ENCODE measurements at regions not wholly inside any gene's neighbourhood (a gene's known extent, or its start where the extent isn't known, plus 50 kb on each side); places are given as distances from the start of the nearest gene placed in this dataset.
"Not testable (repeated sequence)": the region's sequence is repeated elsewhere in the genome, so short reads cannot be mapped to it uniquely, and the experiment has no call there.

- TF ChIP-seq CTCF (IDR thresholded peaks at IDR 0.05), result no peak
- no peak for TF ChIP-seq POLR2A (IDR thresholded peaks at IDR 0.05)
- Histone ChIP-seq H3K36me3 (replicated peaks in 1 of 2) (no peaks in the 10 kb centered on the region), H3K4me1 (replicated peaks in 1 of 2) (no peaks in the 10 kb centered on the region), H3K27me3 (no peaks in the 10 kb centered on the region), H3K27ac (no peak overlapping the region), H3K4me3 (no peak overlapping the region), H3K9me3 (replicated peaks in 1 of 3) (no peaks in the 10 kb centered on the region)
- DNase-seq, result no peak
- WGBS, 4 donors, result 28 to 45% (median 33%) methylated on average over 6 of the region's 6 CpGs
- intact Hi-C loops (cut with DNase I), result no loop called here
Measured at GRCh38 chr16:35102780-35103403, 1643.5 kb downstream of the TP53TG3F start.

- H3K27me3 ChIP-seq; DNase-seq; H3K4me1 ChIP-seq (replicated peaks in 1 of 2); H3K27ac ChIP-seq; H3K4me3 ChIP-seq; H3K9me3 ChIP-seq (replicated peaks in 1 of 3); H3K36me3 ChIP-seq (replicated peaks in 1 of 2); intact Hi-C loops (cut with DNase I): not testable (repeated sequence)
- WGBS, 4 donors, result 66 to 79% (median 77%) methylated on average over 4 of the region's 4 CpGs
Measured at GRCh38 chr16:35111772-35112171, 1652.4 kb downstream of the TP53TG3F start.

GRCh38 chr16:35131429-35131828 lies 1672.0 kb downstream of the TP53TG3F start:
- Histone ChIP-seq H3K4me1 (replicated peaks in 1 of 2) (no peaks in the 10 kb centered on the region), H3K4me3 (no peak overlapping the region), H3K9me3 (replicated peaks in 1 of 3) (peaks cover 0 to 5% (median 0%) of the 10 kb centered on the region in 3 donors), H3K36me3 (replicated peaks in 1 of 2) (no peaks in the 10 kb centered on the region), H3K27ac (no peak overlapping the region), H3K27me3 (no peaks in the 10 kb centered on the region)
- 39 to 44% (median 42%) methylated on average over 4 of the region's 4 CpGs for WGBS, 4 donors
- TF ChIP-seq POLR2A (IDR thresholded peaks at IDR 0.05) (no peak), CTCF (IDR thresholded peaks at IDR 0.05) (no peak)
- no peak for DNase-seq
- intact Hi-C loops (cut with DNase I), result loop anchor here in 1 of 2 donors (10.0 kb wide), 1 partner anchor 53 kb away; no protein-coding TSS in a partner anchor

GRCh38 chr16:35134471-35134870 lies 1675.1 kb downstream of the TP53TG3F start:
- Histone ChIP-seq H3K4me3 (no peak overlapping the region), H3K27ac (no peak overlapping the region), H3K4me1 (replicated peaks in 1 of 2) (no peaks in the 10 kb centered on the region), H3K36me3 (replicated peaks in 1 of 2) (no peaks in the 10 kb centered on the region), H3K9me3 (replicated peaks in 1 of 3) (peaks cover 0 to 5% (median 0%) of the 10 kb centered on the region in 3 donors), H3K27me3 (no peaks in the 10 kb centered on the region)
- TF ChIP-seq CTCF (IDR thresholded peaks at IDR 0.05), result no peak
- TF ChIP-seq POLR2A (IDR thresholded peaks at IDR 0.05), result no peak
- DNase-seq, result no peak
- 14 to 22% (median 18%) methylated on average over 2 of the region's 2 CpGs for WGBS, 4 donors
- intact Hi-C loops (cut with DNase I), result loop anchor here in 1 of 2 donors (10.0 kb wide), 1 partner anchor 50 kb away; no protein-coding TSS in a partner anchor

Data from adrenal gland (tissue), 9 donors.